BLaER1 (cell line): ENCODE measurements at regions not wholly inside any gene's neighbourhood (a gene's known extent, or its start where the extent isn't known, plus 50 kb on each side); places are given as distances from the start of the nearest gene placed in this dataset.

ENCODE experiments used
- H3K27ac ChIP-seq: shearing (Covaris generic); formaldehyde crosslinking; 2 replicates; pipeline ENCODE4 v1.8.1; 2022
- H3K27me3 ChIP-seq: shearing (Covaris generic); formaldehyde crosslinking; 2 replicates; pipeline ENCODE4 v1.8.1; 2022
- H3K36me3 ChIP-seq: shearing (Covaris generic); formaldehyde crosslinking; 2 replicates; pipeline ENCODE4 v1.8.1; 2022
- H3K4me1 ChIP-seq: shearing (Covaris generic); formaldehyde crosslinking; 2 replicates; pipeline ENCODE4 v1.8.1; 2022
- H3K4me2 ChIP-seq: shearing (Covaris generic); formaldehyde crosslinking; 2 replicates; pipeline ENCODE4 v1.8.1; 2022
- H3K4me3 ChIP-seq: shearing (Covaris generic); formaldehyde crosslinking; 2 replicates; pipeline ENCODE4 v1.8.1; 2022
- H3K9ac ChIP-seq: shearing (Covaris generic); formaldehyde crosslinking; 2 replicates; pipeline ENCODE4 v1.8.1; 2022
- H3K9me3 ChIP-seq: shearing (Covaris generic); formaldehyde crosslinking; 2 replicates; pipeline ENCODE4 v1.8.1; 2022
- H4K20me1 ChIP-seq: shearing (Covaris generic); formaldehyde crosslinking; 2 replicates; pipeline ENCODE4 v1.8.1; 2022
- Cebpa-rat ChIP-seq: shearing (Covaris generic); IDR thresholded peaks from 2 replicates; pipeline ENCODE4 v1.8.1; 2022

DNA sequence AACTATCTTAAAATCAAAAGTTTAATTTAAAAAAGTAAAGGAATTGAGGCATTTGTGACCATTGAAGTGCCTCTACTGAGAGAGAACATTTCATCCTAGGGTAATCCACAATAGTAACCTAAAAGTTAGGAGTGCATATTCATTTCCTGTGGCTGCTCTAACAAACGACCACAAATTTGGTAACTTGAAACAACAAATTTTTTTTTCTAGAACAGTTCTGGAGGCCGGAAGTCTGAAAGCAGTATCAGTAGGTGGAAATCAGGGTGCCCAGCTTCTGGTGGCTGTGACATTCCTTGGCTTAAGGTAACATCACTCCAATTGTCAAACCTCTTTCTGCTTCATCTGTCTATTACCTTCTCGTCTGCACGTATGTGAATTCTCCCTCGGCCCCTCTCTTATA, 67.1 kb upstream of the SSBP2 start:
- no peak overlapping the region for H3K4me3 ChIP-seq
- H4K20me1 ChIP-seq: no peaks in the 10 kb centered on the region
- no peak for TF ChIP-seq Cebpa-rat
- no peaks in the 10 kb centered on the region for H3K4me1 ChIP-seq
- no peak overlapping the region for H3K4me2 ChIP-seq
- H3K27me3 ChIP-seq: no peaks in the 10 kb centered on the region
- peaks cover 2% of the 10 kb centered on the region; the same call in 1 of the 2 replicates for H3K9me3 ChIP-seq
- no peaks in the 10 kb centered on the region for H3K36me3 ChIP-seq
- H3K9ac ChIP-seq: no peak overlapping the region
- H3K27ac ChIP-seq: no peak overlapping the region

GRCh38 chr5:81817086-81817485, 66.2 kb upstream of the SSBP2 start:
- Histone ChIP-seq H3K27me3 (no peaks in the 10 kb centered on the region), H3K4me2 (no peak overlapping the region), H3K9me3 (no peaks in the 10 kb centered on the region), H3K9ac (no peak overlapping the region), H3K36me3 (no peaks in the 10 kb centered on the region), H3K4me1 (no peaks in the 10 kb centered on the region), H3K27ac (no peak overlapping the region), H4K20me1 (no peaks in the 10 kb centered on the region), H3K4me3 (no peak overlapping the region)
- TF ChIP-seq Cebpa-rat: no peak

- Histone ChIP-seq H3K27me3 (no peaks in the 10 kb centered on the region), H3K4me3 (no peak overlapping the region), H4K20me1 (no peaks in the 10 kb centered on the region), H3K9me3 (no peaks in the 10 kb centered on the region), H3K4me2 (no peak overlapping the region), H3K4me1 (no peaks in the 10 kb centered on the region), H3K36me3 (no peaks in the 10 kb centered on the region), H3K9ac (no peak overlapping the region), H3K27ac (no peak overlapping the region)
- TF ChIP-seq Cebpa-rat: no peak
Observed at GRCh38 chr5:81815321-81815720, 64.4 kb upstream of the SSBP2 start.

- H3K4me2 ChIP-seq: no peak overlapping the region
- H3K4me3 ChIP-seq: no peak overlapping the region
- no peaks in the 10 kb centered on the region for H4K20me1 ChIP-seq
- H3K9me3 ChIP-seq: peaks cover 27% of the 10 kb centered on the region
- H3K9ac ChIP-seq: no peak overlapping the region
- H3K27me3 ChIP-seq: no peaks in the 10 kb centered on the region
- H3K36me3 ChIP-seq: no peaks in the 10 kb centered on the region
- TF ChIP-seq Cebpa-rat: no peak
- no peaks in the 10 kb centered on the region for H3K4me1 ChIP-seq
- no peak overlapping the region for H3K27ac ChIP-seq
Observed at GRCh38 chr5:81808106-81808505, 57.2 kb upstream of the SSBP2 start.

DNA sequence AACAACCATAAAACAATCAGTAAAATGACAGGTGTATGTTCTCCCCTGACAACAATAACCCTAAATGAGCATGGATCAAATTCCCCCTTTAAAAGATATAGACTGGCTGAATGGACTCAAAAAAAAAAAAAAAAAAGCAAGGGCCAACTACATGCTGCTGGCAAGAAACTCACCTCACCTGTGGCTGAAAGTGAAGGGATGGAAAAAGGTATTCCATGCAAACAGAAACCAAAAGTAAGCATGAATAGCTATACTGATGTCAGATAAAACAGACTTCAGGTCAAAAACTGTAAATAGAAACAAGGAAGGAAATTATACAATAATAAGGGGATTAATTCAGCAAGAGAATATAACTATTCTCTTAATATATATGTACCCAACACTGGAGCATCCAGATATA, 54.2 kb upstream of the SSBP2 start:
- Histone ChIP-seq H3K4me2 (no peak overlapping the region), H3K27ac (no peak overlapping the region)
- TF ChIP-seq Cebpa-rat: no peak

GRCh38 chr5:81803812-81804211, 52.9 kb upstream of the SSBP2 start:
- H3K4me2 ChIP-seq: no peak overlapping the region
- TF ChIP-seq Cebpa-rat: no peak

More for the DNA sequence above, 54.2 kb upstream of the SSBP2 start:
- no peaks in the 10 kb centered on the region for H3K36me3 ChIP-seq
- no peak overlapping the region for H3K4me3 ChIP-seq
- peaks cover 7% of the 10 kb centered on the region for H3K4me1 ChIP-seq
- no peaks in the 10 kb centered on the region for H4K20me1 ChIP-seq
- H3K27me3 ChIP-seq: no peaks in the 10 kb centered on the region
- no peak overlapping the region for H3K9ac ChIP-seq
- peaks cover 27% of the 10 kb centered on the region for H3K9me3 ChIP-seq

GRCh38 chr5:81802625-81803024, 51.7 kb upstream of the SSBP2 start:
- TF ChIP-seq Cebpa-rat: no peak
- Histone ChIP-seq H4K20me1 (no peaks in the 10 kb centered on the region), H3K9ac (no peak overlapping the region), H3K4me2 (no peak overlapping the region), H3K27ac (no peak overlapping the region), H3K27me3 (no peaks in the 10 kb centered on the region), H3K36me3 (no peaks in the 10 kb centered on the region), H3K9me3 (peaks cover 13% of the 10 kb centered on the region), H3K4me3 (no peak overlapping the region), H3K4me1 (peaks cover 19% of the 10 kb centered on the region)

More at GRCh38 chr5:81803812-81804211, 52.9 kb upstream of the SSBP2 start:
- H3K36me3 ChIP-seq: no peaks in the 10 kb centered on the region
- H3K4me1 ChIP-seq: peaks cover 10% of the 10 kb centered on the region
- peaks cover 22% of the 10 kb centered on the region for H3K9me3 ChIP-seq
- H4K20me1 ChIP-seq: no peaks in the 10 kb centered on the region
- no peak overlapping the region for H3K4me3 ChIP-seq
- no peaks in the 10 kb centered on the region for H3K27me3 ChIP-seq
- H3K9ac ChIP-seq: no peak overlapping the region
- H3K27ac ChIP-seq: no peak overlapping the region

DNA sequence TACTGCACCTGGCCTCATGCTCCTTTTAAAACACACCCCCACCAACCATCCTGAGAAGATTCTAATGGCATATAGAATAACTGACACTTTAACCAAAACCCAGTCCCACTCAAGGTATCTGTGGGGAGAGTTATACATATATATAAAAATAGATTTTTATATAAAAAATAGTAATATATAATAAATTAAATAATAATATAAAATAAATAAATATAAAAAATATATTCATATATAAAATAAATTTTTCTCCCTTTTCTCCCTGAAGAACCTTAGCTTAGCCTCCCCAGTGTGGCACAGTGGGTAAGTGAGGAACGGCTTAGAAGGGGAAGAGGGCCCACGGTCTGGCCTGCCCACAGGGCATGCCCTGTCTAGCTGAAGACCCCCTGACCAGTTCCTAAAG, 51.1 kb upstream of the SSBP2 start:
- H3K36me3 ChIP-seq: no peaks in the 10 kb centered on the region
- no peak for TF ChIP-seq Cebpa-rat
- H3K27me3 ChIP-seq: no peaks in the 10 kb centered on the region
- H3K9ac ChIP-seq: no peak overlapping the region
- H3K27ac ChIP-seq: no peak overlapping the region
- H3K4me2 ChIP-seq: no peak overlapping the region
- H4K20me1 ChIP-seq: no peaks in the 10 kb centered on the region
- H3K4me1 ChIP-seq: peaks cover 21% of the 10 kb centered on the region
- peaks cover 7% of the 10 kb centered on the region; the same call in 1 of the 2 replicates for H3K9me3 ChIP-seq
- no peak overlapping the region for H3K4me3 ChIP-seq

GRCh38 chr5:81800797-81801196, 49.9 kb upstream of the SSBP2 start:
- no peaks in the 10 kb centered on the region for H3K36me3 ChIP-seq
- no peaks in the 10 kb centered on the region for H4K20me1 ChIP-seq
- no peak overlapping the region for H3K27ac ChIP-seq
- peaks cover 7% of the 10 kb centered on the region; the same call in 1 of the 2 replicates for H3K9me3 ChIP-seq
- no peak overlapping the region for H3K4me2 ChIP-seq
- no peaks in the 10 kb centered on the region for H3K27me3 ChIP-seq
- peaks cover 25% of the 10 kb centered on the region for H3K4me1 ChIP-seq
- no peak overlapping the region for H3K4me3 ChIP-seq
- H3K9ac ChIP-seq: no peak overlapping the region
- TF ChIP-seq Cebpa-rat: no peak
